ENCODE measurements at regions not wholly inside any gene's neighbourhood (a gene's known extent, or its start where the extent isn't known, plus 50 kb on each side); places are given as distances from the start of the nearest gene placed in this dataset.
"Not testable (repeated sequence)": the region's sequence is repeated elsewhere in the genome, so short reads cannot be mapped to it uniquely, and the experiment has no call there.

DNA sequence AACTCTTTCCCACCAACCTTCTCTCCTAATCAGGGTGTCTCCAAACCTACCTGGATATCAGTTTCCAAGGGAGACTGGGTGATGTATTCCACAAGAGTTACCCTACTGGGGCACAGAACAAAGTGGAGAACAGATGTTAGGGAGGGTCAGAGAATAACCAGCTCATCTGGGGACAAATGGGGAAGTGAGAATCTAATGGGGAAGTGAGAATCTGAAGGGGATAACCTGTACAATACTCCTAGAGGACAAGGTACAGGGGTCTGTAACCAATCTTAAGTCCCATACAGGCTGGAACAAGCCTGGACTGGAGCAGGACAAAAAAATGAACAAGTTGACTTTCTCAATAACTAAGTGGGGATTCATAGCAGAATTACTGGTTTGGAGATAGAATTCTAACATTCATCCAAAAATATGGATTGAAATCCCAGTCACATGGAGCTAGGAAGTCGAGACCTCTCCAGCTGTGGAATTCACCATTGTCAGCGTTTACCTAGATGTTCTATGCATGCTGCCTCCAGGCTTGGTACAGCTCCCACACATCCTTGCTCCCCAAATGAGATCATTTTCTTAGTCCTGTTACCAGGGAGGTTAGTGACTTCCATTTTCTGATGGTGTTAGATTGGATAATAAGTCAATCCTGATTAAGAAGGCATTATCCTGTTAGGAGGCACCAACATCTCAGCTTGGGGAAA lies 214.8 kb upstream of the MOCS1 start:
- Mint-ChIP-seq H3K4me3 (no peak overlapping the region), H3K4me1 (peaks cover 18% of the 10 kb centered on the region), H3K27ac (no peak overlapping the region), H3K9me3 (peaks cover 2% of the 10 kb centered on the region), H3K27me3 (peaks cover 4% of the 10 kb centered on the region), H3K36me3 (ENCODE audit: low read depth) (no peaks in the 10 kb centered on the region)
- TF ChIP-seq, protein P1, sequence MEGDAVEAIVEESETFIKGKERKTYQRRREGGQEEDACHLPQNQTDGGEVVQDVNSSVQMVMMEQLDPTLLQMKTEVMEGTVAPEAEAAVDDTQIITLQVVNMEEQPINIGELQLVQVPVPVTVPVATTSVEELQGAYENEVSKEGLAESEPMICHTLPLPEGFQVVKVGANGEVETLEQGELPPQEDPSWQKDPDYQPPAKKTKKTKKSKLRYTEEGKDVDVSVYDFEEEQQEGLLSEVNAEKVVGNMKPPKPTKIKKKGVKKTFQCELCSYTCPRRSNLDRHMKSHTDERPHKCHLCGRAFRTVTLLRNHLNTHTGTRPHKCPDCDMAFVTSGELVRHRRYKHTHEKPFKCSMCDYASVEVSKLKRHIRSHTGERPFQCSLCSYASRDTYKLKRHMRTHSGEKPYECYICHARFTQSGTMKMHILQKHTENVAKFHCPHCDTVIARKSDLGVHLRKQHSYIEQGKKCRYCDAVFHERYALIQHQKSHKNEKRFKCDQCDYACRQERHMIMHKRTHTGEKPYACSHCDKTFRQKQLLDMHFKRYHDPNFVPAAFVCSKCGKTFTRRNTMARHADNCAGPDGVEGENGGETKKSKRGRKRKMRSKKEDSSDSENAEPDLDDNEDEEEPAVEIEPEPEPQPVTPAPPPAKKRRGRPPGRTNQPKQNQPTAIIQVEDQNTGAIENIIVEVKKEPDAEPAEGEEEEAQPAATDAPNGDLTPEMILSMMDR (IDR thresholded peaks at IDR 0.05) = no peak
- intact Hi-C loops (cut with micrococcal nuclease) = no loop called here
- CTCF ChIA-PET = no interaction called here
- peak; percentile 96 for ATAC-seq (ENCODE audit: low read depth)
- POLR2A ChIA-PET = no interaction called here
- no peak for DNase-seq

DNA sequence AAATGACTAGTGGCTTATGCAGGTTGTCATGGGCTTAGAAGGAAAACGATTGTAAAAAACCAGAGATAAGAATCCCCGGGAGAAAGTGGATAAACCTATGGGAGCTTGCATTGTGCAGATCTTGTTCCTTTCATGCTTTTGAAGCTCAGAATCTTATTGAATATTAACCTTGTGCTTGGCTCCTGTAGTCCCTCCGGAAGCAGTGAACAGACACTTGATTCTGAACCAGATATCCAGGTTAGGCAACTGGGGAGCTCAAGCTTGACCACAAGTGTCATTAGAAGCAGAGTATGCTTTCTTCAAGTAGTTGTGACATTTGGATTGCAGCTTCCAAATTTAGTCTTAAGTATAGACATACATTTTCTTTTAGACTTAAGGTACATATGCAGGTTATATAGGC lies 212.6 kb upstream of the MOCS1 start:
- no peak overlapping the region for H3K4me3 Mint-ChIP-seq
- H3K27me3 Mint-ChIP-seq = peaks cover 13% of the 10 kb centered on the region
- no peak overlapping the region for H3K27ac Mint-ChIP-seq
- H3K4me1 Mint-ChIP-seq = peaks cover 18% of the 10 kb centered on the region
- intact Hi-C loops (cut with micrococcal nuclease) = no loop called here
- ATAC-seq (ENCODE audit: low read depth) (no peak), DNase-seq (no peak)
- TF ChIP-seq, protein P1 (IDR thresholded peaks at IDR 0.05) = no peak
- H3K36me3 Mint-ChIP-seq (ENCODE audit: low read depth) = no peaks in the 10 kb centered on the region
- H3K9me3 Mint-ChIP-seq = peaks cover 2% of the 10 kb centered on the region
- ChIA-PET POLR2A (no interaction called here), CTCF (no interaction called here)

DNA sequence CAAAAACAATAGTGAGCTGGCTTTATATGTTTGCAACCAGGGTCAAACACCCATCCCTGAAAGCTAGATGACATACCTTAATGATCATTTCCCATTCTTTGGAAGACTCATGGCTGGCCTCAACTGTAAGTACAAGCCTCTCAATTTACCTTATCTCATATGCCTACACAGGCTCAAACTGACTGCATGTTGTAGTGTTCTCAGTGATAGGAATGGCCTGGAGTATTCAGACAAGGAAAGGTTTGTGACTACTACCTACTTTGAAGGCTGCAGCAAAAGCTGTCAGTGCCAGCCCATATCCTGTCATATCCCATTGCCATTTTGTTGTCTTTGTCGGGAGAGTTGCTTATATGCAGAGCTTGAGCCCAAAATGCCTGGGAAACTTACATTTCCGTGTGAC lies 205.2 kb upstream of the MOCS1 start:
- ChIA-PET CTCF (no interaction called here), POLR2A (no interaction called here)
- H3K27me3 Mint-ChIP-seq = peaks cover 9% of the 10 kb centered on the region
- TF ChIP-seq, protein P1 (IDR thresholded peaks at IDR 0.05) = no peak
- H3K9me3 Mint-ChIP-seq = no peaks in the 10 kb centered on the region
- ATAC-seq (ENCODE audit: low read depth) (no peak), DNase-seq (no peak)
- no peak overlapping the region for H3K4me3 Mint-ChIP-seq
- intact Hi-C loops (cut with micrococcal nuclease) = no loop called here
- no peaks in the 10 kb centered on the region for H3K36me3 Mint-ChIP-seq (ENCODE audit: low read depth)
- H3K27ac Mint-ChIP-seq = no peak overlapping the region
- H3K4me1 Mint-ChIP-seq = no peaks in the 10 kb centered on the region

DNA sequence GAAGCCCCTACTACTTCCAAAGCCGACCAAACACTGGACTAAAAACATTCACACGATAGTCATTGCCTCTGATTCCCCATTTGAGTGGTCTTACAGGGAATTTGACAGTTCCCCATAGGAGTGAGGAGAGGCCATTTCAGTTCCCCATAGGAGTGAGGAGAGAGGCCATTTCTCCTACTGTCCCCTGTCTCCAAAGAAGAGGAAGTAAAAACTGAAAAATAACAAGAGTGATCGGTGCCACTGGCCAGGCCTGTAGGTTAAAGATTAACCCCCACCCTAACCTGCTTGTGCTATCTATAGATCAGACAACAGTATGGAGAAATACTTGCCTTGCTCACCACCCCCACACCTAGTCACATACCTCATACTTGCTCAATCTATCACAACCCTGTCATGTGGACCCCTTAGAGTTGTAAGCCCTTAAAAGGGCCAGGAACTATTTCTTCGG lies 204.0 kb upstream of the MOCS1 start:
- H3K27ac Mint-ChIP-seq = no peak overlapping the region
- POLR2A ChIA-PET = no interaction called here
- H3K4me3 Mint-ChIP-seq = no peak overlapping the region
- TF ChIP-seq, protein P1 (IDR thresholded peaks at IDR 0.05) = no peak
- no peaks in the 10 kb centered on the region for H3K9me3 Mint-ChIP-seq
- CTCF ChIA-PET = no interaction called here
- no peaks in the 10 kb centered on the region for H3K4me1 Mint-ChIP-seq
- ATAC-seq (ENCODE audit: low read depth) = no peak
- intact Hi-C loops (cut with micrococcal nuclease) = no loop called here
- H3K36me3 Mint-ChIP-seq (ENCODE audit: low read depth) = no peaks in the 10 kb centered on the region
- H3K27me3 Mint-ChIP-seq = peaks cover 5% of the 10 kb centered on the region
- DNase-seq = no peak

DNA sequence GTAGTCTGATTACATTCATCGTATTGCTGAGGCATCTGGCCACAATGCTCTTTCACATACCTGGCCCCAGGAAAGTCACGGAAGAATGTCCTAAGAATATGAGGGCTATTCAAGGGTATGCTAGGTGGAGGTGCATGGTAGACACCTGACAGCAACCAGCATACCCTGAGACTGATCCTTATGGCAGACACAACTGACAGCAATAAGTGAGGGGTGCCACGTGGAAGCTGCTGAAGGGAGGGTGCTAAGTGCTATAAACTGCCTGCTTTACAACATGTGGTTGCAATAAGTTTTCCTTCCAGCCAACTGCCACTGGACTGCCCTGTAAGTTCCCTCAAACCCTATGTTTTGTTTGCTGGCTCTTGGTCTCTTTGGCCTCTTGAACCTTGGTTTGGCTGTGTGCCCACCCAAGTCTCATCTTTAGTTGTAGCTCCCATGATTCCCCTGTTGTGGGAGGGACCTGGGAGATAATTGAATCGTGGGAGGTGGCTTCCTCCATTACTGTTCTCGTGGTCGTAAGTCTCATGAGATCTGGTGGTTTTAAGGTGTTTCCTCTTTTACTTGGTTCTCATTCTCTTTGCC lies 201.3 kb upstream of the MOCS1 start:
- intact Hi-C loops (cut with micrococcal nuclease) = no loop called here
- H3K4me1 Mint-ChIP-seq = no peaks in the 10 kb centered on the region
- H3K27me3 Mint-ChIP-seq = no peaks in the 10 kb centered on the region
- no peaks in the 10 kb centered on the region for H3K9me3 Mint-ChIP-seq
- ChIA-PET POLR2A (no interaction called here), CTCF (no interaction called here)
- ATAC-seq (ENCODE audit: low read depth) (no peak), DNase-seq (no peak)
- H3K27ac Mint-ChIP-seq = no peak overlapping the region
- TF ChIP-seq, protein P1 (IDR thresholded peaks at IDR 0.05) = no peak
- no peaks in the 10 kb centered on the region for H3K36me3 Mint-ChIP-seq (ENCODE audit: low read depth)
- no peak overlapping the region for H3K4me3 Mint-ChIP-seq

DNA sequence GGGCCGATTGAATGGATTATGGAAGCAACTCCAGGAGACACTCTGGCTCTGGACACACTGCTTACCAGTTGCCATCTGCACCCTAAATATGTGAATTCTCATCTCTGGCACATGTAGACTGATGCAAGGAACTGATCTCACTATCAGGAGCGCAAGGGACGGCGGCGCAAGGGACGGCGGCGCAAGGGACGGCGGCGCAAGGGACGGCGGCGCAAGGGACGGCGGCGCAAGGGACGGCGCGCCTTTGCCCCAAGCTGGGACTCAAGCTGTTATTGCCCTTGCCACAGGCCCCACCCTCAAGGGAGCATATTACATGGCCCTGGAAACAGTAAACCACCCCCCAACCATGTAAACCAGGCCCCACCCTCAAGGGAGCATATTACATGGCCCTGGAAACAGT lies 199.7 kb upstream of the MOCS1 start:
- H3K27ac Mint-ChIP-seq; DNase-seq; H3K4me3 Mint-ChIP-seq; H3K9me3 Mint-ChIP-seq; CTCF ChIA-PET; H3K36me3 Mint-ChIP-seq (ENCODE audit: low read depth); POLR2A ChIA-PET; H3K27me3 Mint-ChIP-seq; H3K4me1 Mint-ChIP-seq; intact Hi-C loops (cut with micrococcal nuclease); ATAC-seq (ENCODE audit: low read depth): not testable (repeated sequence)

Data from activated B cell treated with CpG ODN at 0.5 μM for 24 hours (primary cell).